ENCODE measurements at regions not wholly inside any gene's neighbourhood (a gene's known extent, or its start where the extent isn't known, plus 50 kb on each side); places are given as distances from the start of the nearest gene placed in this dataset.

DNA sequence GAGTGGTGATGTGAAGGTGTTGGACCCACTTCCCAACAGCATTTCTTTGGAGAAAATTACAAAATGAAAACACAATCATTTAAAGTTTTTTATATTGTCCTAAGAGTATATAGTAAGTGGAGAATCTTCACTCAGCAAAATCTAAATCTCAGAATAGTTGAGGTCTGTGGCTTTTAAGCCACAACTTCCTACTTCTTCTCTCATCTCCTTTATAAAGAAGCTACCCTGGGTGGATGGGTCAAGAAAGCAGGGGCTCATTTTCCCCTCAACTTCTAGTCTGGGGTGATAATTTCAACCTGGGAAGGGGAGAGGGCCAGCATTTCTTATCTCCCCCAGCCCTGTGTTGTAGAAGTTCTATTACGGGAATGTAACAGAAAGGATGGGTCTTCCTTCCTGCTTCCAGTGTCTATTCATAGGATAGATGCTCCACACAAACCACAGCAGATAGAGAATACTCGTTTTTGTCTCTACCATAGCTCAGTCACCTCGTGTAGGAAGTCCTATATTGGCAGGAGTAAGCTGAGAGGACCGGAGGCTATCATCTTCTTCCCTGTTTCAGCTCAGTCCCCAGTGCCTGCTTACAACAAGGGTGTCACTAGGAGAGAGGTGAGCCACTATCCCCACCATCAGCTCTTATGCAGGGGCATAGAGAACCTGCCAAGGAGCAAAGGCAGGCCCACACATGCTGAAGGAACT is 341.5 kb downstream of the CASP12 start:
- no peaks in the 10 kb centered on the region for H3K27me3 ChIP-seq (ENCODE audit: insufficient read depth, insufficient read length)
- H3K9me3 ChIP-seq (ENCODE audit: insufficient read depth, low read length), result no peaks in the 10 kb centered on the region
- H3K9ac ChIP-seq (ENCODE audit: insufficient read length, low read depth), result no peak overlapping the region
- DNase-seq (ENCODE audit: low read depth, low spot score), result no peak
- H3K4me3 ChIP-seq (ENCODE audit: insufficient read length, low read depth), result no peak overlapping the region
- no peaks in the 10 kb centered on the region for H3K36me3 ChIP-seq (ENCODE audit: insufficient read depth, insufficient read length, low read length)
- H3K4me1 ChIP-seq (ENCODE audit: insufficient read depth, insufficient read length), result no peaks in the 10 kb centered on the region
- no peak for TF ChIP-seq ZNF274 (IDR thresholded peaks at IDR 0.05; ENCODE audit: low read depth, low read length)
- TF ChIP-seq YY1 (IDR thresholded peaks at IDR 0.05; ENCODE audit: insufficient read depth, insufficient read length), result no peak
- no peak for TF ChIP-seq SUZ12 (IDR thresholded peaks at IDR 0.05; ENCODE audit: extremely low read depth, insufficient read depth, insufficient read length)

DNA sequence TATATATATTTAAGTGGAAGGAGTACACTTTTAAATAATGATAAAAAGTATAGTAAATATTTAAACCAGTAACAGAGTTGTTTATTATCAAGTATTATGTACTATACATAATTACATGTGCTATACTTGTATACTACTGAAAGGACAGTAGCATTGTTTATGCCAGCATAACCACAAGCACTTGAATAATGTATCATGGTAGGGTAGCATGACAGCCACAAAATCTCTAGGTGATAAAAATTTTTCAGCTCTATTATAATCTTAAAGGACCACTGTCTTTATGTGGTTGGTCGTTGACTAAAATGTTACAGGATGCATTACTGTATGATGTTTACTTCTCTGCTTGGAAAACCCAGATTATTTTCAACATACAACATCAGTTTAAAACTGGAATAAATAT is 349.2 kb downstream of the CASP12 start:
- H3K9ac ChIP-seq (ENCODE audit: insufficient read length, low read depth), result no peak overlapping the region
- H3K9me3 ChIP-seq (ENCODE audit: insufficient read depth, low read length), result no peaks in the 10 kb centered on the region
- H3K4me3 ChIP-seq (ENCODE audit: insufficient read length, low read depth), result no peak overlapping the region
- H3K4me1 ChIP-seq (ENCODE audit: insufficient read depth, insufficient read length), result no peaks in the 10 kb centered on the region
- TF ChIP-seq ZNF274 (IDR thresholded peaks at IDR 0.05; ENCODE audit: low read depth, low read length), result no peak
- no peak for TF ChIP-seq YY1 (IDR thresholded peaks at IDR 0.05; ENCODE audit: insufficient read depth, insufficient read length)
- TF ChIP-seq SUZ12 (IDR thresholded peaks at IDR 0.05; ENCODE audit: extremely low read depth, insufficient read depth, insufficient read length), result no peak
- H3K36me3 ChIP-seq (ENCODE audit: insufficient read depth, insufficient read length, low read length), result no peaks in the 10 kb centered on the region
- no peaks in the 10 kb centered on the region for H3K27me3 ChIP-seq (ENCODE audit: insufficient read depth, insufficient read length)
- DNase-seq (ENCODE audit: low read depth, low spot score), result no peak

DNA sequence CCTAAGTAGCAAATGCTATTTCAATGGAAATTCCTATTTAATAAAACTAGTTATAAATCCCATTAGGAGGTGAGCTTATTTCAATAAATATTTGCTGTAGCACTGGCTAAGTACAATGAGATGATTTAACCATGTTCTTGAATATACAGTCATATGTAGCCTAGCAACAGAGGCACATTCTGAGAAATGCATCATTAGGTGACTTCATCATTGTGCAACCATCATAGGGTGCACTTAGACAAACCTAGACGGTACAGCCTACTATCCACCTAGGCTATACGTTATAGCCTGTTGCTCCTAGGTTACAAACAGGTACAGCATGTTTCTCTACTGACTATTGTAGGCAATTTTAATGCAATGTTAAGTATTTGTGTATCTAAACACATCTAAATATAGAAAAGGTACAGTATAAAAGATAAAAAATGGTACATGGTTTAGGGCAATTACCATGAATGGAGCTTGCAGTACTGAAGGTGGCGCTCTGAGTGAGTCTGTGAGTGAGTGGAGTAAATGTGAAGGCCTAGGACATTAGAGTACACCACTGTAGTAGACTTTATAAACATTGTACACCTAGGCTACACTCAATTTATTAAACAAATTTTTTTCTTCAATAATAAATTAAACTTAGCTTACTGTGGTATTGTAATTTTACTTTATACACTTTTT is 350.1 kb downstream of the CASP12 start:
- TF ChIP-seq YY1 (IDR thresholded peaks at IDR 0.05; ENCODE audit: insufficient read depth, insufficient read length) (no peak), ZNF274 (IDR thresholded peaks at IDR 0.05; ENCODE audit: low read depth, low read length) (no peak), SUZ12 (IDR thresholded peaks at IDR 0.05; ENCODE audit: extremely low read depth, insufficient read depth, insufficient read length) (no peak)
- DNase-seq (ENCODE audit: low read depth, low spot score), result no peak
- no peaks in the 10 kb centered on the region for H3K27me3 ChIP-seq (ENCODE audit: insufficient read depth, insufficient read length)
- H3K9me3 ChIP-seq (ENCODE audit: insufficient read depth, low read length), result no peaks in the 10 kb centered on the region
- no peaks in the 10 kb centered on the region for H3K4me1 ChIP-seq (ENCODE audit: insufficient read depth, insufficient read length)
- H3K9ac ChIP-seq (ENCODE audit: insufficient read length, low read depth), result no peak overlapping the region
- no peak overlapping the region for H3K4me3 ChIP-seq (ENCODE audit: insufficient read length, low read depth)
- no peaks in the 10 kb centered on the region for H3K36me3 ChIP-seq (ENCODE audit: insufficient read depth, insufficient read length, low read length)

DNA sequence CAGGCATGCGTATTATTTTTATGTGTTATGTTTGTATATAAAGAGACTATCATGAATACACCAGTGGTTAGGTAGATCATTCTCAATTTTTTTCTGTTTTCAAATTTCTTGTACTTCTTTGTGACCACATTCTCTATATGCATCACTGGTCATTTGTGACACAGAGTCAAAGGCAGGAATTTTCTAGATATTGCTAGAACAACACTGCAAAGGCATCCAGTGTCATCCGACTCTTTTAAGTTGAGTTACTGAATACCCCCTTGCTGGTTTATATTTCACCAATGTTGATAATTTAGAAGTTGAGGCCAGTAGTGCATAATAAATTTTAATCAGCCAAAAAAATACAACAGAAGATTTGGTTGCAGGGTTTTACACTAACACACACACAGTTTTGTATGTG is 351.8 kb downstream of the CASP12 start:
- no peaks in the 10 kb centered on the region for H3K27me3 ChIP-seq (ENCODE audit: insufficient read depth, insufficient read length)
- no peak for DNase-seq (ENCODE audit: low read depth, low spot score)
- no peaks in the 10 kb centered on the region for H3K9me3 ChIP-seq (ENCODE audit: insufficient read depth, low read length)
- no peaks in the 10 kb centered on the region for H3K4me1 ChIP-seq (ENCODE audit: insufficient read depth, insufficient read length)
- H3K36me3 ChIP-seq (ENCODE audit: insufficient read depth, insufficient read length, low read length), result no peaks in the 10 kb centered on the region
- no peak overlapping the region for H3K4me3 ChIP-seq (ENCODE audit: insufficient read length, low read depth)
- no peak for TF ChIP-seq SUZ12 (IDR thresholded peaks at IDR 0.05; ENCODE audit: extremely low read depth, insufficient read depth, insufficient read length)
- no peak overlapping the region for H3K9ac ChIP-seq (ENCODE audit: insufficient read length, low read depth)

DNA sequence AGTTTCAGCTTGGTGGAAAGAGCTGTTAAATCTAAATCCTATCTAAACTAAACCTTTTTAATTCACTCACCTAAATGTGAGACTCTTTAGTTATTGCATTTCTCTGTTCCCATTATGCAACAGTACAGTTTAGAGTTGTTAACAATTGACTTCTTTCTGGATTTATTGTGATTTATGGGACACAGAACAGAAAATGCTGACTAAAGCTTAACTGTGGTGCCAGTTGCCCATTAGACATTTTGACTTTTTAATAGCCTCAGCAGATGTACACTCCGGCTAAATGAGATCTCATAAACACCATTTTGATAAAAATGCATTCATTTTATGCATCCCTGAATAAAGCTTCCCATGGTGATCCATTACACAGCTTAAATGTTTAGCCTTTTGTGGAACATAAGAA is 356.6 kb downstream of the CASP12 start:
- TF ChIP-seq ZNF274 (IDR thresholded peaks at IDR 0.05; ENCODE audit: low read depth, low read length), result no peak
- TF ChIP-seq SUZ12 (IDR thresholded peaks at IDR 0.05; ENCODE audit: extremely low read depth, insufficient read depth, insufficient read length), result no peak
- no peak for TF ChIP-seq YY1 (IDR thresholded peaks at IDR 0.05; ENCODE audit: insufficient read depth, insufficient read length)
- no peak overlapping the region for H3K9ac ChIP-seq (ENCODE audit: insufficient read length, low read depth)
- no peak overlapping the region for H3K4me3 ChIP-seq (ENCODE audit: insufficient read length, low read depth)
- no peaks in the 10 kb centered on the region for H3K27me3 ChIP-seq (ENCODE audit: insufficient read depth, insufficient read length)
- H3K9me3 ChIP-seq (ENCODE audit: insufficient read depth, low read length), result no peaks in the 10 kb centered on the region
- no peaks in the 10 kb centered on the region for H3K36me3 ChIP-seq (ENCODE audit: insufficient read depth, insufficient read length, low read length)
- no peak for DNase-seq (ENCODE audit: low read depth, low spot score)
- no peaks in the 10 kb centered on the region for H3K4me1 ChIP-seq (ENCODE audit: insufficient read depth, insufficient read length)

DNA sequence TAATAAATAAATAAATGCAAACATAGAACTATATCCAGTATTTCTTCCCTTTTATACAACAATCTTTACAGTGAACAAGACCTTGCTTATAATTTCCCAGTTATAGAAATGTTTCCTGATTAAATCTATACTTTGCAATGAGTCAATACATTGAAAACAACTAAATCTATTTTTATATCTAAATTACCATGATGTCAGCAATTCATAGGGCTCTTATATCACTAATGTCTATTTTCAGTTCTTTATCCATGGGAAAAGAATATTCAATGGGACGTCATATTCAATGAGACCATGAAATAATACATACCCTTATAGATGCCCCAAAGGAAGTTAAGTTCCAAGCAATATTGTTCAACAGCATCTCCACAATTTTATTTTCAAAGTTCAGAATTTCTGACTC is 359.9 kb downstream of the CASP12 start:
- no peaks in the 10 kb centered on the region for H3K4me1 ChIP-seq (ENCODE audit: insufficient read depth, insufficient read length)
- TF ChIP-seq ZNF274 (IDR thresholded peaks at IDR 0.05; ENCODE audit: low read depth, low read length), result no peak
- no peak for TF ChIP-seq SUZ12 (IDR thresholded peaks at IDR 0.05; ENCODE audit: extremely low read depth, insufficient read depth, insufficient read length)
- no peak for TF ChIP-seq YY1 (IDR thresholded peaks at IDR 0.05; ENCODE audit: insufficient read depth, insufficient read length)
- no peaks in the 10 kb centered on the region for H3K36me3 ChIP-seq (ENCODE audit: insufficient read depth, insufficient read length, low read length)
- no peaks in the 10 kb centered on the region for H3K9me3 ChIP-seq (ENCODE audit: insufficient read depth, low read length)
- no peaks in the 10 kb centered on the region for H3K27me3 ChIP-seq (ENCODE audit: insufficient read depth, insufficient read length)
- no peak overlapping the region for H3K4me3 ChIP-seq (ENCODE audit: insufficient read length, low read depth)
- no peak for DNase-seq (ENCODE audit: low read depth, low spot score)
- H3K9ac ChIP-seq (ENCODE audit: insufficient read length, low read depth), result no peak overlapping the region

DNA sequence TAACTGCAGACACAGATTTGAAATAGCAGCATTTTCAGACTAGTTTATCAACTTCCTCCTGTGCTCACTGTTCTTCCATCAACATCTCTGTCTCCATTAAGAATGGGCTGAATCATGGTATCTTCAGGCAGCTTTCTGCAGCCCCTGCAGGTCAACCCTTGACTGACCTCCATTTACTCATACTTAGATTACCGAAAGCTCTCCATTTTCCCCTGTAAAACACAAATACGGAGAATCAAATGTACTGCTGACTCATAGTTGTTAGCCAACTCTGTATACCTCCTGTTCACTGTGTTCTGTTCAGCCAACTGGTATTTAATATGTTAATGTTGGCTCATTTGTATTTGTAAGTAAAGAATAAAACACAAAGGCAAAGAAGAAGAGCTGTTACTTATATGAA is 364.0 kb downstream of the CASP12 start:
- TF ChIP-seq SUZ12 (IDR thresholded peaks at IDR 0.05; ENCODE audit: extremely low read depth, insufficient read depth, insufficient read length) (no peak), YY1 (IDR thresholded peaks at IDR 0.05; ENCODE audit: insufficient read depth, insufficient read length) (no peak), ZNF274 (IDR thresholded peaks at IDR 0.05; ENCODE audit: low read depth, low read length) (no peak)
- H3K4me1 ChIP-seq (ENCODE audit: insufficient read depth, insufficient read length), result no peaks in the 10 kb centered on the region
- H3K36me3 ChIP-seq (ENCODE audit: insufficient read depth, insufficient read length, low read length), result no peaks in the 10 kb centered on the region
- peak; percentile 5 for DNase-seq (ENCODE audit: low read depth, low spot score)
- no peaks in the 10 kb centered on the region for H3K27me3 ChIP-seq (ENCODE audit: insufficient read depth, insufficient read length)
- H3K4me3 ChIP-seq (ENCODE audit: insufficient read length, low read depth), result no peak overlapping the region
- no peaks in the 10 kb centered on the region for H3K9me3 ChIP-seq (ENCODE audit: insufficient read depth, low read length)
- no peak overlapping the region for H3K9ac ChIP-seq (ENCODE audit: insufficient read length, low read depth)
